PC-3 (cell line): ENCODE measurements at regions not wholly inside any gene's neighbourhood (a gene's known extent, or its start where the extent isn't known, plus 50 kb on each side); places are given as distances from the start of the nearest gene placed in this dataset.
"Not testable (repeated sequence)": the region's sequence is repeated elsewhere in the genome, so short reads cannot be mapped to it uniquely, and the experiment has no call there.

Experiments
- ATAC-seq: fragments of 200-7000 bp; cut with Tn5 transposase; 2 replicates; pipeline ENCODE4 v1.9.1; 2020; ENCODE audit warnings: mild to moderate bottlenecking, moderate library complexity
- BruUV-seq: library from RNA; stranded (reverse); fragments of 400-500 nt; replicated peaks from 2 replicates; lab custom pipeline; 2021; lab: Mats Ljungman, UMichigan
- CTCF ChIA-PET: fragments of 300-600 bp; sonication (Branson Sonifier 250); formaldehyde crosslinking; loops from one replicate; lab custom pipeline; 2022; ENCODE audit warnings: antibody characterized with exemption; lab: Charles Lee
- POLR2A ChIA-PET: fragments of 300-600 bp; sonication (Branson Sonifier 250); formaldehyde crosslinking; loops from one replicate; lab custom pipeline; 2022; ENCODE audit warnings: antibody characterized with exemption; ENCODE audit not compliant: unreplicated experiment; lab: Charles Lee
- DNase-seq: peaks from one replicate; pipeline ENCODE4 v3.0.0-alpha.2; 2015
- H2AFZ ChIP-seq: fragments of 300-600 bp; sonication (generic); 2 replicates; pipeline ENCODE4 v1.6.0; 2016; ENCODE audit warnings: antibody characterized with exemption, low read length
- H3F3A ChIP-seq: fragments of 300-600 bp; sonication (generic); one replicate; pipeline ENCODE4 v1.6.0; 2017; ENCODE audit warnings: antibody characterized with exemption, low read length, control low read depth, mild to moderate bottlenecking; ENCODE audit not compliant: unreplicated experiment
- H3K27ac ChIP-seq: fragments of 300-600 bp; sonication (generic); 2 replicates; pipeline ENCODE4 v1.5.1; 2016; ENCODE audit warnings: mild to moderate bottlenecking, low read length
- H3K27me3 ChIP-seq: fragments of 300-600 bp; sonication (generic); 2 replicates; pipeline ENCODE4 v1.6.1; 2016; ENCODE audit warnings: low read length, mixed read lengths
- H3K36me3 ChIP-seq: fragments of 300-600 bp; sonication (generic); 2 replicates; pipeline ENCODE4 v1.6.1; 2016; ENCODE audit warnings: low read depth, mixed run types, low read length, mixed read lengths
- H3K4me1 ChIP-seq: fragments of 300-600 bp; sonication (generic); 2 replicates; pipeline ENCODE4 v1.5.1; 2016; ENCODE audit warnings: low read length; ENCODE audit not compliant: insufficient read depth
- H3K4me2 ChIP-seq: fragments of 300-600 bp; sonication (generic); 2 replicates; pipeline ENCODE4 v1.6.0; 2016; ENCODE audit warnings: low read length
- H3K4me3 ChIP-seq: fragments of 300-600 bp; sonication (generic); 2 replicates; pipeline ENCODE4 v1.5.1; 2016; ENCODE audit warnings: mild to moderate bottlenecking, low read length, mixed read lengths
- H3K79me2 ChIP-seq: fragments of 300-600 bp; sonication (generic); 2 replicates; pipeline ENCODE4 v1.6.1; 2017; ENCODE audit warnings: low read length, mixed read lengths
- H3K9ac ChIP-seq: fragments of 300-600 bp; sonication (generic); 2 replicates; pipeline ENCODE4 v1.6.0; 2016; ENCODE audit warnings: mild to moderate bottlenecking, low read length
- H3K9me2 ChIP-seq: fragments of 300-600 bp; sonication (generic); replicated peaks from 2 replicates; pipeline ENCODE4 v1.6.1; 2016; ENCODE audit warnings: mixed run types, low read length, mixed read lengths
- H3K9me3 ChIP-seq: fragments of 300-600 bp; sonication (generic); 2 replicates; pipeline ENCODE4 v1.6.1; 2016; ENCODE audit warnings: low read length, mixed read lengths
- H4K20me1 ChIP-seq: fragments of 300-600 bp; sonication (generic); 2 replicates; pipeline ENCODE4 v1.6.1; 2016; ENCODE audit warnings: low read length, mixed read lengths
- EZH2 ChIP-seq: fragments of 300-600 bp; sonication (generic); IDR thresholded peaks from one replicate; pipeline ENCODE4 v1.6.1; 2017; ENCODE audit warnings: antibody characterized with exemption, mild to moderate bottlenecking, low read length; ENCODE audit not compliant: unreplicated experiment
- EZH2phosphoT487 ChIP-seq: fragments of 300-600 bp; sonication (generic); IDR thresholded peaks from 2 replicates; pipeline ENCODE4 v1.6.1; 2018; ENCODE audit warnings: mild to moderate bottlenecking, antibody characterized with exemption, low read length, borderline replicate concordance
- intact Hi-C: fragments of 100-400 bp; cut with micrococcal nuclease; formaldehyde crosslinking; loops from 2 replicates; pipeline ENCODE4 v1.9.0; 2023
- TF ChIP-seq, protein P1 (sequence below): fragments of 300-600 bp; sonication (generic); conservative IDR thresholded peaks from 2 replicates; pipeline ENCODE4 v1.5.1; 2017; ENCODE audit warnings: antibody characterized with exemption, low read depth, mild to moderate bottlenecking, low read length

GRCh38 chr5:98368141-98368540 lies 405.3 kb upstream of the RGMB start:
- H2AFZ ChIP-seq = peak overlapping the region; percentile 25; the same call in 1 of the 2 replicates
- ChIA-PET CTCF (no interaction called here), POLR2A (no interaction called here)
- H4K20me1 ChIP-seq = no peaks in the 10 kb centered on the region
- H3K4me3 ChIP-seq = no peak overlapping the region
- no TSS peak for BruUV-seq
- H3F3A ChIP-seq = no peaks in the 10 kb centered on the region
- ATAC-seq (no peak; the same call in 1 of the 2 replicates), DNase-seq (no peak)
- H3K9me2 ChIP-seq = no peaks in the 10 kb centered on the region
- H3K9ac ChIP-seq = no peak overlapping the region
- H3K4me1 ChIP-seq = no peaks in the 10 kb centered on the region
- TF ChIP-seq EZH2 (no peak), EZH2phosphoT487 (no peak)
- no peak overlapping the region for H3K4me2 ChIP-seq
- no peaks in the 10 kb centered on the region for H3K27me3 ChIP-seq
- no peaks in the 10 kb centered on the region for H3K79me2 ChIP-seq
- no peaks in the 10 kb centered on the region for H3K36me3 ChIP-seq
- H3K27ac ChIP-seq = no peak overlapping the region
- H3K9me3 ChIP-seq = no peaks in the 10 kb centered on the region
- intact Hi-C loops = no loop called here

- no peak for TF ChIP-seq EZH2phosphoT487
- TF ChIP-seq, protein P1, sequence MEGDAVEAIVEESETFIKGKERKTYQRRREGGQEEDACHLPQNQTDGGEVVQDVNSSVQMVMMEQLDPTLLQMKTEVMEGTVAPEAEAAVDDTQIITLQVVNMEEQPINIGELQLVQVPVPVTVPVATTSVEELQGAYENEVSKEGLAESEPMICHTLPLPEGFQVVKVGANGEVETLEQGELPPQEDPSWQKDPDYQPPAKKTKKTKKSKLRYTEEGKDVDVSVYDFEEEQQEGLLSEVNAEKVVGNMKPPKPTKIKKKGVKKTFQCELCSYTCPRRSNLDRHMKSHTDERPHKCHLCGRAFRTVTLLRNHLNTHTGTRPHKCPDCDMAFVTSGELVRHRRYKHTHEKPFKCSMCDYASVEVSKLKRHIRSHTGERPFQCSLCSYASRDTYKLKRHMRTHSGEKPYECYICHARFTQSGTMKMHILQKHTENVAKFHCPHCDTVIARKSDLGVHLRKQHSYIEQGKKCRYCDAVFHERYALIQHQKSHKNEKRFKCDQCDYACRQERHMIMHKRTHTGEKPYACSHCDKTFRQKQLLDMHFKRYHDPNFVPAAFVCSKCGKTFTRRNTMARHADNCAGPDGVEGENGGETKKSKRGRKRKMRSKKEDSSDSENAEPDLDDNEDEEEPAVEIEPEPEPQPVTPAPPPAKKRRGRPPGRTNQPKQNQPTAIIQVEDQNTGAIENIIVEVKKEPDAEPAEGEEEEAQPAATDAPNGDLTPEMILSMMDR = no peak
- TF ChIP-seq EZH2 = no peak
- Histone ChIP-seq H3K4me1 (no peaks in the 10 kb centered on the region), H3K9me3 (no peaks in the 10 kb centered on the region), H4K20me1 (no peaks in the 10 kb centered on the region), H3K4me2 (no peak overlapping the region), H3F3A (no peaks in the 10 kb centered on the region), H3K9me2 (no peaks in the 10 kb centered on the region), H3K36me3 (no peaks in the 10 kb centered on the region), H3K9ac (no peak overlapping the region), H3K27ac (no peak overlapping the region), H2AFZ (no peak overlapping the region), H3K27me3 (no peaks in the 10 kb centered on the region), H3K79me2 (no peaks in the 10 kb centered on the region), H3K4me3 (no peak overlapping the region)
- no peak for DNase-seq
- no peak for ATAC-seq
- no TSS peak for BruUV-seq
- CTCF ChIA-PET = no interaction called here
- intact Hi-C loops = no loop called here
- POLR2A ChIA-PET = no interaction called here
Measured at GRCh38 chr5:98372351-98372750, 401.1 kb upstream of the RGMB start.

- DNase-seq (no peak), ATAC-seq (no peak)
- no peaks in the 10 kb centered on the region for H4K20me1 ChIP-seq
- H2AFZ ChIP-seq = no peak overlapping the region
- no peak overlapping the region for H3K4me3 ChIP-seq
- H3K9me3 ChIP-seq = no peaks in the 10 kb centered on the region
- no peaks in the 10 kb centered on the region for H3K79me2 ChIP-seq
- POLR2A ChIA-PET = no interaction called here
- intact Hi-C loops = no loop called here
- no peak overlapping the region for H3K4me2 ChIP-seq
- H3K27me3 ChIP-seq = no peaks in the 10 kb centered on the region
- H3K27ac ChIP-seq = no peak overlapping the region
- no peaks in the 10 kb centered on the region for H3K4me1 ChIP-seq
- CTCF ChIA-PET = no interaction called here
- no peaks in the 10 kb centered on the region for H3K36me3 ChIP-seq
- H3K9me2 ChIP-seq = no peaks in the 10 kb centered on the region
- no peaks in the 10 kb centered on the region for H3F3A ChIP-seq
- no peak overlapping the region for H3K9ac ChIP-seq
- no peak for TF ChIP-seq EZH2
- TF ChIP-seq, protein P1 = no peak
- no peak for TF ChIP-seq EZH2phosphoT487
- no TSS peak for BruUV-seq
Measured at GRCh38 chr5:98391921-98392625, 381.4 kb upstream of the RGMB start.

- H4K20me1 ChIP-seq, intact Hi-C loops, H3K9ac ChIP-seq, CTCF ChIA-PET, H3F3A ChIP-seq, H3K4me3 ChIP-seq, H3K79me2 ChIP-seq, H3K27me3 ChIP-seq, ATAC-seq, POLR2A ChIA-PET, H3K4me2 ChIP-seq, H3K9me3 ChIP-seq, H2AFZ ChIP-seq, DNase-seq, H3K4me1 ChIP-seq, BruUV-seq, H3K27ac ChIP-seq, H3K9me2 ChIP-seq, H3K36me3 ChIP-seq: not testable (repeated sequence)
Measured at GRCh38 chr5:98393205-98393604, 380.3 kb upstream of the RGMB start.
